ENCODE measurements at regions not wholly inside any gene's neighbourhood (a gene's known extent, or its start where the extent isn't known, plus 50 kb on each side); places are given as distances from the start of the nearest gene placed in this dataset.
"Not testable (repeated sequence)": the region's sequence is repeated elsewhere in the genome, so short reads cannot be mapped to it uniquely, and the experiment has no call there.

DNA sequence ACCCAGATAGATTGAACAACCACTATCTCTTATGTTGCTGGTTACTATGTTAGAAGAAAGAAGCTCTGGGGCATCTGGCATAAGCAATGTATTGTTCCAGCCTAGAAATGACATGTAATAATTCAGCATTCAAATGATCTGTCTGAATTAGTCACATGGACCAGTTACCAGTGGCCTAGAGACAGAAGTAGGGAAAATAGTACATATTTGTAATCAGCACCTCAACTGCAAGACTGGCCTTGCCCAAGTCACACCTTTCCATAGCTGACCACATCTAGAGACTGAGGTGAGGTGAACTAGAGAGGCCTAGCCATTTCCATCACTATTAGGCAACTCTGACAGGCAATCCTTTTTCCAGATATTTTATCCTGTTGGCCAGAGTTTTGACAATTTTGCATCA, 315.6 kb upstream of the KCND2 start:
- no peak for DNase-seq

DNA sequence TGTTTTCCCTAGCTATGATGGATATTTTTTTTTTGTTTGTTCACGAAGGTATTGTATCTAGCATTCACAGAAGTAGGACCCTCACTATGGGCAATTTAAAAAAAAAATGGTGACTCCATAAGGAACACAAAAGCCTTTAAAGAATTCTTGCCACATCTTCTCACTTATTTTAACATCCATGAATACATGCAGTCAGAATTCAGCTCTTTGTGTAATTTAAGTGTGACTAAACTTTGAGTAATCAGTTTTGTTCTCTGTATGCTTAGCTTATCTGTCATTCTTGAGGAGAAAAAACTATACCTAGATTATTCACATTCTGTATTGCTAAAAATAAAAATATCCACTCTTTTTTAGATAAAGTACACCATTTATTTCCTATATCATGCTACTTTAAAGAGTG, 313.2 kb upstream of the KCND2 start:
- no peak for DNase-seq

DNA sequence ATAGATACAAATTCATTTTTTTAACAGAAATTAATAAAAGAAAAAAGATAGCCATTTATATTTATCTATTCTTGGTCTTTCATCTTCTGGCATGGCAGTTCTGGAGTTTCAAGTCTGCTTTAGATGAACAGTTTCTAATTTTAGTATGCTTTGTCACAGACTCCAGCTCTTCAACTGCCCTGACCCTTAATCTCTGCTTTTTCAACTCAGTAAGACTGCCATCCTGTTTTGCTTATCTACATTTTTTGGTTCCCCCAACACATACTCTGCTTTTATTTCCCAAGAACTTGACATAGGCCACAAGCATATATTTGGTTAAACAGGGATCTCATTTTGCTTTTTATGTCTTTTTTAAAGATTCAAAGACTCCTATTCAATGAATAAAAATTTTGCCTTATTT, 309.3 kb upstream of the KCND2 start:
- no peak for DNase-seq

DNA sequence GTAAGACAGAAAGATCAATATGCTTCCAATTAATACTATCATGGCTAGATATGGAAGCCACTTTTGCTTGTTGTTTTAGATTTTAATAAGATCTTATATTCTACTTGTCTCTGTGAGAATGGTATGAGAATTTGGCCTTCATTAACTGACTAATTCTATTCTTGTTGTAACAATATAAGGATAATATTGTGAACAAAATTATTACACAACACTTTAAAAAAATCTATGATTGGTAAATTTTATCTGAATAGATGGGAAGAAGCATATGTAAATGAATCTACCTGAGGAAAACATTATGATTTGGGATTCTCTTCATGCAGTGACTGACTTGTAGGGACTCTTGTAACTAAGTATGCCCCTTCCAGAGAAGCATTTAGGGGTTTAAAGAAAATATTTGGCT, 308.9 kb upstream of the KCND2 start:
- DNase-seq = no peak

DNA sequence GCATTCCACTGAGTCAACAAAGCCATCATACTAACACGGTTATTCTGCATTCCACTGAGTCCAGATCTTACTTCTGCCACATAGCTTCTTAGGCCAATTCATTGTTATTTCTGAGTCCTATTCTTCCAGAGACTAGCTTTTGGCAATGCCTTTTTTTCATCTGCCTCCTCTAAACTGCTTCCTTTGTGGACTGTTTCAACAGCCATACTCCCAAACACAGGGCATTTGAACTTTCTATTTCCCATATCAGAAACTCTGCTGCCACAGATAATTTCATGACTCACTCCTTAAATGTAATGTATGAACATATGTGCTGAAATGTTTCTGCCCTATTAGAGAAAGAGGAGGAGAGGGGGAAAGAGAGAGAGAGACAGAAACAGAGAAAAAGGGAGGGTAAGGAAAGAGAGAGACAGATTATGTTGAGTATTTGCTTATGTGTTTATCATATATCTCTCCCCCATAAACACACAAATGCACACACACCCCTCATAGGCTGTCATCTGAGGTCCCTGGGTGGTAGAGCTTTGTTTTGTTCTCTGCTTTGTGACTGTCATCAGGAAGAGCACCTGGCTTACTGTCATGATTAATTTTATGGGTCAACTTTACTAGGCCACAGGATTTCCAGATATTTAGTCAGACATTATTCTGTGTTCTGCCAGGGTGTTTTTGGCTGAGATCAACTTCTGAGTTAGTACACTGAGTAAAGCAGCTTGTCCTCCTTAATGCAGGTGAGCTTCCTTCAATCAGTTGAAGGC, 308.0 kb upstream of the KCND2 start:
- DNase-seq = no peak

DNA sequence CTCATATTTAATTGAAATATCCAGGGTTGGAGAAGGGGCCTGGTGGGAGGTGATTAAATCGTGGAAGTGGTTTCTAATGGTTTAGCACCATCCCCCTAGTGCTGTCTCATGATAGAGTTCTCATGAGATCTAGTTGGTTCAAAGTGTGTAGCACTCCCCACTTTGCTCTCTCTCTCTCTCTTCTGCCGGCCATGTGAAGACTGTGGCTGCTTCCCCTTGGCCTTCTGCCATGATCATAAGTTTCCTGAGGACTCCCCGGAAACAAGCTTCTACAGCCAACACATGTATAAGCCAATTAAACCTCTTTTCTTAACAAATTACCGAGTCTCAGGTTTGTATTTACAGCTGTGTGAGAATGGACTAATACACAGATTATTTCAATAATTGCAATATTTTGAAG, 305.8 kb upstream of the KCND2 start:
- no peak for DNase-seq

DNA sequence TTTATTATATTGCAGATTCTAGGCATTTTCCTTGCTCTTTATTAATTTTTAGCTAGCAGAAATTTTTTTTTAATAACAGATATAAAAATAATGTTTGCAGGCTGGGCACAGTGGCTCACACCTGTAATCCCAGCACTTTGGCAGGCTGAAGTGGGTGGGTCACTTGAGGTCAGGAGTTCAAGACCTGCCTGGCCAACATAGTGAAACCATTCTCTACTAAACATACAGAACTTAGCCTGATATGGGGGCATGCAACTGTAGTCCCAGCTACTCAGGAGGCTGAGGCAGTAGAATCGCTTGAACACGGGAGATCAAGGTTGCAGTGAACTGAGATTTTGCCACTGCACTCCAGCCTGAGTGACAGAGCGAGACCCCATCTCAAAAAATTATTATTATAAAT, 304.6 kb upstream of the KCND2 start:
- not testable (repeated sequence) for DNase-seq

DNA sequence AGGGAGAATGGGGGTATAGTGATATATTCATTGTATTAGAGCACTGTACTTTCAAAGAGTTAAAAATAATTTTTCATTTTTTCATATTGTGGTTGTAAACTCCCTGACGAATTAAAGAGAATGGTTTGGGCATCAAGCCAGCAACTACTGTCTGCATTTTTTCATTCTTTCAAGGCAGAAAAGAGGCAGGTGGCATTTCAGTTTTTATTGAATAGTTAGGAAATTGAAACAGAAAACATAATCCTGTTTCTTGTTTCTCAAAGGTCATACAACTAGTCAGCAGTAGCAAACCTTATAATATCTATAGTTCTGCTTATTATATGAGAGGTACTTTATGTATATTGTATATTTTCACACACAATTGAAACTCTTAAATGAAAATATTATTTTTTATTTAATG, 303.9 kb upstream of the KCND2 start:
- DNase-seq = no peak

DNA sequence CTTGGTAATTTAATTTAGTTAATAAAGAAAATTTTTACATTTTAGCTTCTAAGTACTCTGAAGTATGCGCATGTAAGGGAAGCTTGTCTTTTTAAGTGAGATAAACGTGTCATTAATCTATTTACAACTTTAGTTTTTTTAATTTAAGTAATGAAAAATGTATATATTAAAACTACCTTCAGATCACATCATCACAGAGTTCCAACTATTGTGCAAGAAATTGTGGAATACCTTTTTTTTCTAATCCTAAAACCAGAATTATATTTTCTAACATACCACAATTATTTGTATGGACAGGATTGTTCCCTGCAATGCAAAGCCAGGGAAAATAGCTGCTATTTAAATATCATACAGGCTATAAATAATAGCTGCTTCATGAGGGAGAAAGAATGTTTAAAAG, 303.2 kb upstream of the KCND2 start:
- no peak for DNase-seq

DNA sequence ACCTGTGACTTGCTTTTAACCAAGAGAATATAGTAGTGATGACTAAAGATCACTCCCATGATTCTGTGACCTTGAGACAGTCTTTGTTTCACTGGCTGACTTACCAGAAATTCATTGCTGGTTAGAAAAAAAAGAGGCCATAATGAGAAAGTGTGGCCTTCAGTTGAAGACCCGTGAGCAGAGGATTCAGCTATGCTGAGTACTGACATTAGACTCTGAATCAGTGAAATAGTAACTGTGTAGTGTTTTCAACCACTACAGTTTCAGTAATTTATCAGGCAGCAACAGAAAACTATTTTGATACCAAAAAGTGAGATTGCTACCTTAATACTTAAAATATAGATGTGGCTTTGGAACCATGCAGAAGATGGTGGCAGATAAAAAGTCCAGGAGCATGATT, 298.0 kb upstream of the KCND2 start:
- no peak for DNase-seq

DNA sequence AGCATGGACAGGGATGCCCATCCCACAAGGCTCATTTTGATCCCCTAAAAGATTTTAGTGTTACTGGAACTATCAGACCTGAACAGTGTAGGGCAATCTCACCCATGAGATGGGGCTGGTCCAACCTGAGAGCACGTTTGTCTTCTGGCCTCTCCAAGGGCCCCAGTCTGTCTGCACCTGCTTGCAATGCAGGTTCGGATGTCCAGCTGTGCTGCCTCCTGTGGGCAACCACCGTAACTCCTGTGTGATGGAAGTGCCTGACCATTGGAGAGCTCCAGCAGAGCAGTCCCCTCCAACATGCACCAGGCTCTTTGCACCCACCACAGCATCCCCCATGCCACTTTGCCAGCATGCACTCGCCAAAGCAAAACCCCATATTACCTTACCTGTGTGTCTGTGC, 290.1 kb upstream of the KCND2 start:
- no peak for DNase-seq

DNA sequence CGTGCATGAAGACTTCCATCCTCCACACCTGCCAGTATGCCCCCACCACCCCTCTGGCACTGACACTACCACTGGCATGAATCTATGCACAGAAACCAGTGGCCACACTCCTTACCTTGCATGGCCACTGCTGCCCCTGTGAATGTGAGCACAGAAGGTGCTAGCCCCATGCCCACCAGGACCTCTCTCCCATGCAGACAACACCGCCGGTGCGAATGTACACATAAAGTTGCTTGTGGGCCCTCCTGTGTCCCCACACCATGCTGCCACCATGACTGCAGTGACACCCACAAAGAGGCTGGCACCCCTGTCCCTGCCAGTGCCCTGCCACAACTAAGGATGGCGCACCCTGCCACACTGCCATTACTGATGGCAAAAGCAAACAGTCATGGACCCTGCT, 289.5 kb upstream of the KCND2 start:
- no peak for DNase-seq

DNA sequence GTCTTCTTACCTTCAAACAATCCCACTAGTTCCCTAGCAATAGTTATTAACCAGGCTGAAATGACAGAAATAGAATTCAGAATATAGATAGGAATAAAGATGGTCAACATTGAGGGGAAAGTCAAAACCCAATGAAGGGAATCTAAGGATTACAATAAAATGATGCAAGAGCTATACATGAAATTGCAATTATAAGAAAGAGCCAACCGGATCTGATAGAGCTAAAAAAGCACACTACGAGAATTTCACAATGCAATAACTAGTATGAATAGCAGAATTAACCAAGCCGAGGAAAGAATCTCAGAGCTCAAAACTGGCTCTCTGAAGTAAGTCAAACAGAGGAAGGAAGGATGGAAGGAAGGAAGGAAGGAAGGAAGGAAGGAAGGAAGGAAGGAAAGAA, 288.7 kb upstream of the KCND2 start:
- no peak for DNase-seq

DNA sequence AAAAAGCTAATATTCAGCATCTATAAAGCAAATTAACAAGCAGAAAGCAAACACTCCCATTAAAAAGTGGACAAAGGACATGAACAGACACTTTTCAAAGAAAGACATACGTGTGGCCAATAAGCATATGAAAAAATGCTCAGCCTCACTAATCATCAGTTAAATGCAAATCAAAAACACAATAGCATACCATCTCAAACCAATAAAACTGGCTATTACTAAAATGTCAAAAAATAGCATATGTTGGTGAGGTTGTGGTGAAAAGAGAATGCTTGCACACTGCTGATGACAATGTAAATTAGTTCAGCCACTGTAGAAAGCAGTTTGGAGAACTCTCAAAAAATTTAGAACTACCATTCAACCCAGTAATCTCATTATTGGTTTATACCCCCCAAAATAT, 284.6 kb upstream of the KCND2 start:
- DNase-seq = no peak

DNA sequence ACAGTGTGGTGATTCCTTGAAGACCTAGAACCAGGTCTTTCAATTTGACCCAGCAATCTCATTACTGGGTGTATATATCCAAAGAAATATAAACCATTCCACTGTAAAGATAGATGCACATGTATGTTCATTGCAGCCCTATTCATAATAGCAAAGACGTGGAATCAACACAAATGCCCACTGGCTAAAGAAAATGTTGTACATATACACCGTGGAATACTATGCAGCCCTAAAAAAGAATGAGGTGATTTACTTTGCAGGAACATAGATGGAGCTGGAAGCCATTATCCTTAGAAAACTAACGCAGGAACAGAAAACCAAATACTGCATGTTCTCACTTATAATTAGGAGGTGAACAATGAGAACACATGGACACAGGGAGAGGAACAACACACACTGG, 278.0 kb upstream of the KCND2 start:
- DNase-seq = no peak

DNA sequence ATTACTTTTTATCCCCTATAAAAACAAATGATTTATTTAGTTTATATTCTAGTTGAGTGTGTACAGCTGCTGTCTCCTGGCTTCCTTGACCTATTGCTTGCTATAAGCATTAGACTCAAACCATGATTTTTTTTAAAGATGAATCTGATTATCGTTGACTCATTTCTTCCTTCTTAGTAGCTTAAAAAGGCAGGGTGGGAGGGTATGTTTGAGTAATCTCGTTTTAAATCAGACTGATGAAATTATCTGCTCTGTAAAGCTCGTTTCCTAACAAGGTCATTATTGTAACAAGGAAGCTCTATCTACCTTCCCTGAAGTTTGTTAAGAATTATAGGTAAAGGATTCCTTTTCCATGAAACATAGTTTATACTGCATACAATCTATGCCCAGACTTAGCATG, 276.3 kb upstream of the KCND2 start:
- no peak for DNase-seq

DNA sequence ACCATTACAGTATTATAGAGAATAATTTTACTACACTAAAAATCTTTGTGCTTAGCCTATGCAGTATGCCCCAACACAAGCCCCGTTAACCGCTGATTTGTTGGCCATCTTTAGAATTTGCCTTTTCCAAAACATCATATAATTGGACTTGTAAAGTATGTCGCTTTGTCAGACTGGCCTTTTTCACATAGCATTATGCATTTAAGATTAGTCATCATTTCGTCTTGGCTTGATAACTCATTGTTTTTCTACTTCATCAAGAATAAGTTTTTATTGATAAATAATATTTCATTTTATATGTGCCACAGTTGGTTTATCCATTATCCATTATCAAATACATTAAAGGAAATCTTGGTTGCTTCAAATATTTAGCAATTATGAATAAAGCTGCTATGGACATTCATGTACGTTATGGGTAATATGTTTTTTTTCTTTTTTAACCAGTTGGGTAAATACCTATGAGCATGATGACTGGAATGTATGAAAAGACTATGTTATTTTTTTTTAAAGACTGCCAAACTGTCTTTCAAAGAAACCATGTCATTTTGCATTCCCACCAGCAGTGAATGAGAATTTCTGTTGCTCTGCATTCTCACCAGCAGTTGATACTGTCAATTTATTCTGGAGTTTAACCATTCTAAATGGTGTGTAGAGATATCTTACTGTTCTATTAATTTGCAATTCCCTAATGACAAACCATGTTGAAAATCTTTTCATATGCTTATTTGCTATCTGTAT, 273.1 kb upstream of the KCND2 start:
- DNase-seq = no peak

DNA sequence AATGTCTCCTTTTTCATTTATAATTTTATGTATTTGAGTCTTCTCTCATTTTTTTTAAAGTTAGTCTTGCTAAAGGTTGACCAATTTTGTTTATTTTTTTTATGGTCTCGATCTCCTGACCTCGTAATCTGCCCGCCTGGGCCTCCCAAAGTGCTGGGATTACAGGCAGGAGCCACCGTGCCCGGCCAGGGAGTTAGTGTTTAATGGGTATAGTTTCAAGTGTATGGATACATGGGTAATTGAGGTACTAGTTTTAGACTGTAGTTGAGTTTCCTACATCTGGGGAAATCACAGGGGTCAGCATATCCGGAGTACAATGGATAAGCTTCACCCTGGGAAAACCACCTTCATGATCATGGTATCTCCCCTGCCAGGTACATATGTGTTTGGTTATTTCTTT, 267.3 kb upstream of the KCND2 start:
- DNase-seq = no peak

DNA sequence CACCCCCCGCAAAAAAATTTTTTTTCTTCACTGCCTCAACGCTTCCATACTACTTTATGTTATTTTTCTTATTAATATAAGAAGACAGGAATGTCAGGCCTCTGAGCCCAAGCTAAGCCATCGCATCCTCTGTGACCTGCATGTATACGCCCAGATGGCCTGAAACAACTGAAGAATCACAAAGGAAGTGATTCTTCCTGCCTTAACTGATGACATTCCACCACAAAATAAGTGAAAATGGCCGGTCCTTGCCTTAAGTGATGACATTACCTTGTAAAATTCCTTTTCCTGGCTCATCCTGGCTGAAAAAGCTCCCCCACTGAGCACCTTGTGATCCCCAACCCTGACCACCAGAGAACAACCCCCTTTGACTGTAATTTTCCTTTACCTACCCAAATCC, 258.7 kb upstream of the KCND2 start:
- DNase-seq = not testable (repeated sequence)

DNA sequence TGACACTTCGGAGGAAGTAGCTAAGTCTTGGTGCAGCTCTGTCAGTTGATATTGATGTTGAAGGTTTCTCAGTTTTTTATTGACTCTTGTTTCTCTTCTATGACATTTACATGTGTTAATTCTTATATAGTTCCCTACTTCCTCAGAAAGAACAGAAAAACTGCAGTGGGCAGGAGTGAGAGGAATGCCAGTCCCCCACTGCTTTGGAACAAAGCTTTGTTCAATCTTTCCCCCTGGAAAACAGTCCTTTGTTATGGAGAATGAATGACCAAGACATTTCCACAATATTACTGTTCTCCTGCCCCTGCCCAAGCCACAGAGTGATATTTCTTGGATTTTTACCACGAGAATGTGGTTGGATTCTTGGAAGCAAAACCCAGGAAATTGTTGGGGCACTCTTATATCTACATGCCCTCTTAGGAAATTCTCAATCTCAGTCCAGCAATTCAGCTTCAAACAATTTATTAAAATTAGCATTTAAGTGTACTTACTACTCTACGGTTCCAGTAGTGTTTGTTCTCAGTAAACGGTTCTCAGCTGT, 258.0 kb upstream of the KCND2 start:
- no peak for DNase-seq

DNA sequence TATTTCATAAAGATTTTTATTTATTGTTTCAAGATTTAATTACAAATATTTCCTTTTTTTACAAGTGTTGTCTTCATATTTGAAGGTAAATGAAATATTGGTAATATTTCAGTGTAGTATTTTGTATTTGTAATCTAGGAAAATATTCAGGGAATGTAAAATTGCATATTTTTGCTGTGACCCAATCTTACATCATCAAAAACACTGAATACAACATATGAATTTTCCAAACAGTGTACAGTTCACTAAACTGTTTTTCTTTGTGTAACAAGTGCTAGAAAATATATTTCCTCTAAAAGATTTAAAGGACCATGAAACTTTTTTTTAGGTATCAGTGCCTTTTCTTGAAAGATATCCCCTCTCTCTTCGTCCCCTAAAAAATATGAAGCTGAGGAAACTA, 251.9 kb upstream of the KCND2 start:
- DNase-seq = no peak

DNA sequence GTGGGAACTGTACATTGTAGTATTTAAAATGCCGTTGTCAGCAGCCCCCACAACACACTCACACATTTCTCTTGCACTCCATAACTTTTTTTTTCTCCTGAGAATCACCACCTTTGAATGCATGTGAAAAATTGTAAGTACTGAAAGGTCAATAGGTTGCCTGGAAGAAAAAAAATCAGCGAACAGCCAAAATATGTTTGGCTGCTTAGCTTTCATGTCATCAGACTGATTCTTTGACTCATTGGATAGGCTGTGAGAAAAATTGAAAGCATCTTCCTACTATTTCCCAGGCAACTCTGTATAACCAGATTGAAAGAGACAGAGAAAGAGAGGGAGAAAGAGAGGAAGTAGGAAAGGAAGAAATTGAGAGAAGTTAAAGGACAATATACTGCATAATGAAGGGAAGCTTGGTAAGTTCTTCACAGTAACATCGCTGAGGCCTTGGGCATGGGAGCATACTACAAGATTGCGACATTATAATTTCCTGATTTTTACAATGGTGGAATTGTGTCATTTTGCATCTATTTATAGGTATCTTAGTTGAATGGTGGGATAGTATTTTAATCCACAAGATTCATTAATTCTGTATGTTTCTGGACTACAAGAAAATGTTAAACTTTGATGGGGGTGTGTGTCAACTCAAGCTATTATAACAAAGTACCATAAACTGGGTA, 249.3 kb upstream of the KCND2 start:
- no peak for DNase-seq

DNA sequence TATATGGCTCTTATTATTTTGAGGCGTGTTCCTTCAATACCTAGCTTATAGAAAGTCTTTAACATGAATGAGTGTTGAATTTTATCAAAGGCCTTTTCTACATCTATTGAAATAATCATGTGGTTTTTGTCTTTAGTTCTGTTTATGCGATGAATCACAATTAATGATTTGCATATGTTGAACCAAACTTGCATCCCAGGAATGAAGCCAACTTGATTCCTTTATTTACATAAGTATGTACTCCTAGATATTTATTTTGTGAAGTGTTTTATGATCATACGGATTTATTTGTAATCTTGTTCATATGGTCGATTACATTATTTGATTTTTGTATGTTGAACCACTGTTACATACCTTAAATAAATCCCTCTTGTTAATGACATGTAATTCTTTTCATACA, 244.3 kb upstream of the KCND2 start:
- DNase-seq = no peak

DNA sequence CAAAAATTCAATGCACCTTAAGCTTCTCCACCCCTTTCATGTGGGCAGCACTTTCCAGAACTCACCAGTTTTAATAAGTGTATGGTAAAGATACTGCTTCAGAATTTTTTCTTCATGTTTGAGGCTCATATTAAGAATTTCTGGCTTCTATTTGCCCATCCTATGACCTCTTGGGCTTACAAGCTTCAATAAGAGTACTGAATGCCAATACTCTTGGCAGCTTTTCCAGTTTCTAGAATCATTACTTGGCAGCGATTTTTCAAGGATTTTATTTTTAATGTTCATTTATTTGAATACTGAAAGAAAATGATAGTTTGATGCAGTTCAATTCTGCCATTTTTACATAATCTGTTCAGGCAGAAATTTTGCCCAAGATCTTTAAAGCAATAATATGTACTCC, 242.1 kb upstream of the KCND2 start:
- no peak for DNase-seq

Measured in suppressor macrophage (primary cell).